H9 (cell line): ENCODE measurements at regions not wholly inside any gene's neighbourhood (a gene's known extent, or its start where the extent isn't known, plus 50 kb on each side); places are given as distances from the start of the nearest gene placed in this dataset.

ENCODE experiments used
- DNase-seq: peaks from one replicate; pipeline ENCODE4 v3.0.0-alpha.2; 2017
- H2AFZ ChIP-seq: one replicate; pipeline ENCODE4 v1.6.1; 2013; ENCODE audit warnings: mild to moderate bottlenecking, low read length, control low read depth, moderate library complexity
- H2AK5ac ChIP-seq: 2 replicates; pipeline ENCODE4 v1.6.1; 2013; ENCODE audit warnings: low read length, control low read depth, mixed read lengths; ENCODE audit not compliant: insufficient read length
- H2BK120ac ChIP-seq: one replicate; pipeline ENCODE4 v1.6.1; 2013; ENCODE audit warnings: low read depth, mild to moderate bottlenecking, low read length, control low read depth, inconsistent platforms; ENCODE audit not compliant: poor library complexity, severe bottlenecking
- H2BK12ac ChIP-seq: 2 replicates; pipeline ENCODE4 v1.6.1; 2013; ENCODE audit warnings: low read length, control low read depth, mixed read lengths, low read depth; ENCODE audit not compliant: insufficient read length
- H2BK15ac ChIP-seq: 2 replicates; pipeline ENCODE4 v1.6.1; 2013; ENCODE audit warnings: low read depth, low read length, control low read depth
- H2BK20ac ChIP-seq: one replicate; pipeline ENCODE4 v1.6.1; 2013; ENCODE audit warnings: low read depth, mild to moderate bottlenecking, low read length, control low read depth, inconsistent platforms; ENCODE audit not compliant: poor library complexity, severe bottlenecking
- H2BK5ac ChIP-seq: 2 replicates; pipeline ENCODE4 v1.6.1; 2013; ENCODE audit warnings: low read length, control low read depth, mixed read lengths; ENCODE audit not compliant: insufficient read length
- H3K14ac ChIP-seq: 2 replicates; pipeline ENCODE4 v1.6.1; 2013; ENCODE audit warnings: low read length, control low read depth; ENCODE audit not compliant: insufficient read depth
- H3K18ac ChIP-seq: 2 replicates; pipeline ENCODE4 v1.6.1; 2013; ENCODE audit warnings: low read depth, mild to moderate bottlenecking, mixed read lengths, low read length, control low read depth; ENCODE audit not compliant: insufficient read length
- H3K23ac ChIP-seq: 2 replicates; pipeline ENCODE4 v1.6.1; 2013; ENCODE audit warnings: low read length, control low read depth, mixed read lengths, low read depth; ENCODE audit not compliant: insufficient read length
- H3K23me2 ChIP-seq: 2 replicates; pipeline ENCODE4 v1.6.1; 2013; ENCODE audit warnings: low read depth, mild to moderate bottlenecking, mixed read lengths, low read length, control low read depth; ENCODE audit not compliant: insufficient read length, poor library complexity, severe bottlenecking
- H3K27ac ChIP-seq: 2 replicates; pipeline ENCODE4 v1.5.1; 2013; ENCODE audit warnings: low read length, control low read depth, mixed read lengths, low read depth; ENCODE audit not compliant: insufficient read length
- H3K27me3 ChIP-seq: 2 replicates; pipeline ENCODE4 v1.6.1; 2013; ENCODE audit warnings: low read length, control low read depth, inconsistent platforms; ENCODE audit not compliant: insufficient read depth
- H3K4ac ChIP-seq: 2 replicates; pipeline ENCODE4 v1.6.1; 2013; ENCODE audit warnings: low read depth, mild to moderate bottlenecking, control low read depth, inconsistent platforms, low read length, moderate library complexity
- H3K4me1 ChIP-seq: 2 replicates; pipeline ENCODE4 v1.6.1; 2013; ENCODE audit warnings: low read length, control low read depth, inconsistent platforms; ENCODE audit not compliant: insufficient read depth
- H3K4me2 ChIP-seq: 2 replicates; pipeline ENCODE4 v1.6.1; 2013; ENCODE audit warnings: low read length, control low read depth, mixed read lengths; ENCODE audit not compliant: insufficient read length, insufficient read depth
- H3K56ac ChIP-seq: 2 replicates; pipeline ENCODE4 v1.6.1; 2013; ENCODE audit warnings: low read depth, mild to moderate bottlenecking, mixed read lengths, low read length, control low read depth; ENCODE audit not compliant: insufficient read length
- H3K79me1 ChIP-seq: 2 replicates; pipeline ENCODE4 v1.6.1; 2013; ENCODE audit warnings: low read depth, mild to moderate bottlenecking, moderate library complexity, low read length, control low read depth, inconsistent platforms; ENCODE audit not compliant: insufficient read depth, poor library complexity, severe bottlenecking
- H3K79me2 ChIP-seq: 2 replicates; pipeline ENCODE4 v1.6.1; 2013; ENCODE audit warnings: low read length, control low read depth, inconsistent platforms; ENCODE audit not compliant: insufficient read depth
- H3K9ac ChIP-seq: 2 replicates; pipeline ENCODE4 v1.6.1; 2013; ENCODE audit warnings: low read length, control low read depth, mixed read lengths; ENCODE audit not compliant: insufficient read length; ENCODE audit errors: extremely low read depth
- H3K9me3 ChIP-seq: one replicate; pipeline ENCODE4 v1.6.1; 2013; ENCODE audit warnings: low read depth, low read length, inconsistent platforms; ENCODE audit not compliant: control insufficient read depth
- H3T11ph ChIP-seq: one replicate; pipeline ENCODE4 v1.6.1; 2013; ENCODE audit warnings: mild to moderate bottlenecking, low read length, control low read depth, inconsistent platforms
- H4K20me1 ChIP-seq: one replicate; pipeline ENCODE4 v1.6.1; 2013; ENCODE audit not compliant: control insufficient read depth, insufficient read length, insufficient read depth
- H4K5ac ChIP-seq: 2 replicates; pipeline ENCODE4 v1.6.1; 2013; ENCODE audit warnings: low read depth, mild to moderate bottlenecking, mixed read lengths, low read length, control low read depth; ENCODE audit not compliant: insufficient read length
- H4K8ac ChIP-seq: replicated peaks from 2 replicates; pipeline ENCODE4 v1.6.1; 2013; ENCODE audit warnings: low read length, control low read depth, mixed read lengths, low read depth; ENCODE audit not compliant: insufficient read length
- H4K91ac ChIP-seq: 2 replicates; pipeline ENCODE4 v1.6.1; 2013; ENCODE audit warnings: low read depth, mild to moderate bottlenecking, moderate library complexity, mixed read lengths, low read length, control low read depth; ENCODE audit not compliant: insufficient read length
- H3K27ac Mint-ChIP-seq, 3 experiments: 2 replicates in 2 of 3; 3 replicates in 1 of 3; pipeline ENCODE4 v1.8.0; 2020 to 2021; ENCODE audit warnings: mixed read lengths in 3 of 3, mild to moderate bottlenecking in 1 of 3, moderate library complexity in 1 of 3
- H3K27me3 Mint-ChIP-seq: 2 replicates; pipeline ENCODE4 v1.8.0; 2021; ENCODE audit warnings: low read depth, mild to moderate bottlenecking, moderate library complexity, mixed read lengths
- H3K36me3 Mint-ChIP-seq, 3 experiments: 2 replicates in 2 of 3; 3 replicates in 1 of 3; pipeline ENCODE4 v1.8.0; 2020 to 2021; ENCODE audit warnings: low read depth in 3 of 3, mixed read lengths in 3 of 3; ENCODE audit not compliant: insufficient read depth in 1 of 3
- H3K4me1 Mint-ChIP-seq, 2 experiments: 2 replicates each; pipeline ENCODE4 v1.8.0; 2020; ENCODE audit warnings: mixed read lengths in 2 of 2
- H3K4me3 Mint-ChIP-seq, 2 experiments: 2 replicates in 1 of 2; 3 replicates in 1 of 2; pipeline ENCODE4 v1.8.0; 2020 to 2021; ENCODE audit warnings: mild to moderate bottlenecking in 2 of 2, mixed read lengths in 2 of 2, moderate library complexity in 1 of 2
- H3K9me3 Mint-ChIP-seq, 2 experiments: 2 replicates in 1 of 2; 3 replicates in 1 of 2; pipeline ENCODE4 v1.8.0; 2020; ENCODE audit warnings: mild to moderate bottlenecking in 2 of 2, mixed read lengths in 2 of 2, moderate library complexity in 1 of 2
- CTCF ChIP-seq: fragments of 200-600 bp; sonication (generic); conservative IDR thresholded peaks from 3 replicates; pipeline ENCODE4 v1.8.0; 2021; ENCODE audit warnings: antibody characterized with exemption, mild to moderate bottlenecking
- WGBS: extraction: QIAGEN DNeasy Blood & Tissue Kit; methylation state at CpG from one replicate; pipeline ENCODE4 v1.1.7; 2013; ENCODE audit warnings: missing lambda C conversion rate, low lambda C conversion rate, mixed read lengths; ENCODE audit not compliant: insufficient read length; ENCODE audit errors: extremely low coverage; 5-methylcytosine and 5-hydroxymethylcytosine counted together

GRCh38 chr1:234538930-234539649 is 60.1 kb upstream of the TARBP1 start:
- Histone ChIP-seq H3K4me1 (no peaks in the 10 kb centered on the region), H2BK12ac (no peak overlapping the region), H3K79me2 (no peaks in the 10 kb centered on the region), H3K4me2 (no peak overlapping the region), H3K9me3 (no peaks in the 10 kb centered on the region), H2AFZ (no peak overlapping the region), H3K9ac (no peak overlapping the region), H3T11ph (no peak overlapping the region), H4K5ac (no peak overlapping the region), H3K18ac (no peak overlapping the region), H2BK20ac (no peak overlapping the region), H3K14ac (no peak overlapping the region), H4K8ac (no peak overlapping the region), H3K23me2 (no peaks in the 10 kb centered on the region), H3K23ac (no peak overlapping the region), H3K79me1 (no peaks in the 10 kb centered on the region), H3K27ac (no peak overlapping the region), H2BK5ac (no peak overlapping the region), H4K91ac (no peak overlapping the region), H3K4ac (no peak overlapping the region), H2BK120ac (no peak overlapping the region), H3K56ac (no peak overlapping the region), H3K27me3 (no peaks in the 10 kb centered on the region), H4K20me1 (no peaks in the 10 kb centered on the region), H2AK5ac (no peak overlapping the region), H2BK15ac (no peak overlapping the region)
- no peak for TF ChIP-seq CTCF
- Mint-ChIP-seq H3K27me3 (no peaks in the 10 kb centered on the region; the same call in 1 of the 2 replicates), H3K36me3 (no peaks in the 10 kb centered on the region), H3K4me1 (peaks cover 27 to 38% of the 10 kb centered on the region in 2 experiments), H3K4me3 (no peak overlapping the region), H3K9me3 (no peaks in the 10 kb centered on the region), H3K27ac (no peak overlapping the region)
- WGBS = no CpG with 5 or more reads among the region's 14 CpGs
- DNase-seq = no peak
